GM19372 (cell line): ENCODE measurements at regions not wholly inside any gene's neighbourhood (a gene's known extent, or its start where the extent isn't known, plus 50 kb on each side); places are given as distances from the start of the nearest gene placed in this dataset.
"Not testable (repeated sequence)": the region's sequence is repeated elsewhere in the genome, so short reads cannot be mapped to it uniquely, and the experiment has no call there.

Experiments used
- ATAC-seq: cut with Tn5 transposase; IDR thresholded peaks from one replicate; pipeline ENCODE4 v1.9.1; 2021; ENCODE audit warnings: mild to moderate bottlenecking, low read depth, moderate library complexity; ENCODE audit not compliant: unreplicated experiment

DNA sequence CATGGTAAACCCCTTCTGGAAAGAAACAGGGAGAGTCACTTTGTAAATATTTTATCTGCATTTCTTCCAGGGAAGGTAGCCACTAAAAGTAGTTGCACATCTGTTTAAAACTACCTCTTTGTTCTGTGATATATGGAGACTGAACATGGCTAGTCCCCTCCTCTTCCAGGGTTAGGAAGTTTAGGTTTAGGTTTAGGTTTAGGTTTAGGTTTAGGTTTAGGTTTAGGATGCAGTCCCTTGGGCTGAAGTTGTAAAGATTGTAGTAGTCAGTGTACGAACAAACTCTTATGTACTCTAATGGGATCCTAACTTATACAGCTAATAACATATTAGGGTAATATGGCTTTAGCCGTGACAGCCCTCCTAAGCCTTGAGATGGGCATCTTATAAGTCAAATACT is 880.2 kb upstream of the TMEFF2 start:
- ATAC-seq = no peak

DNA sequence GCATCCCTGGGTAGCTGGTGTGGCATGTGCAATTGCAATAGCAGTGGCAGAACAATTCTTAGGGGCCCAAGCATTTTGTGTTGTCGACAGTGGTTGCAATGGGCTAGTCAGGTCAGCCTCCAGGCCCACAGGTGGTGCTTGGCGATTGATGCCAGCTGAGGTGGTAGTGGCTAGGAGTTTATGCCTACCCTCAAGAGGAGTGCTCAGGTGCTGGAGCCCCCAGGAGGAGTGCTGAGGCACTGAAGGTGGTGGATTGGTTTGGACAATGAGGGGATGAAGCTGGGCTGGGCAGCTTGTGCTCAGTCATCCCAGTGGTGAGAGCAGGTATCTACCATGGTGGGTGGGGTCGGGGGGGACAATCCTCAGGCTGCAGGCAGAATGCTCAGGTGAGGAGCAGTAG is 877.9 kb upstream of the TMEFF2 start:
- ATAC-seq = no peak

GRCh38 chr2:193025556-193025955 is 830.8 kb upstream of the TMEFF2 start:
- ATAC-seq = not testable (repeated sequence)

DNA sequence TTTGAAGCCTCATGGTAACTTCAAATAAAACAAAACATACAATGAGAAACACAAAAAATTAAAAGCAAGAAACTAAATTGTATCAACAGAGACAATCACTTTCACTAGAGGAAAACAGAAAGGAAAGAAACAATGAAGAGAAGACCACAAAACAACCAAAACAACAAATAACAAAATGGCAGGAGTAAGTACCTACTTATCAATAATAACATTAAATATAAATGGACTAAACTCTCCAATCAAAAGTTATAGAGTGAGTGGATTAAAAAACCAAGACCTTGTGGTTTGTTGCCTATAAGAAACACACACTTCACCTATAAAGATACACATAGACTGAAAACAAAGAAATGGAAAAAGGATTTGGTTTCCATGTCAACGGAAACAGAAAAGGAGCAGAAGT is 830.1 kb upstream of the TMEFF2 start:
- ATAC-seq = no peak

DNA sequence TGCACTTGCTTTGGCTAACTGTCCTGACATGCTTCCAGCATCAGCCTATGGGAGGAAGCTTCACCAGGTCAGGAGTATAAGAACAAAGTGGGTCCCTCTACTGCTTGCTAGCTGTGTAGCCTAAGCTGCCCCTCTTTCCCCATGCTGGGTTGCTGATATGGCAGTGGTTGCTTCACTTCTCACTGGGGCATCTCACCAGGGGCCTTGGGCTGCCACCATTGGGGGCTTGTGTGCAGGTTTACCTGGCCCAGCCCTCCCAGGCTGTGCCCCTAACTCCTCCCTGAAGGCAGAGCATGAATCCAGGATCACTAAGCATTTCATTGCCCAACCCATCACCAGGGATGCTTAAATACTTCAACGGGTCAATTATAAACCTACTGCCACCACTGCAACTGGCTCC is 817.1 kb upstream of the TMEFF2 start:
- ATAC-seq = no peak

- no peak for ATAC-seq
Measured at GRCh38 chr2:192993059-192993458, 798.3 kb upstream of the TMEFF2 start.

GRCh38 chr2:192983173-192983572 is 788.4 kb upstream of the TMEFF2 start:
- no peak for ATAC-seq

DNA sequence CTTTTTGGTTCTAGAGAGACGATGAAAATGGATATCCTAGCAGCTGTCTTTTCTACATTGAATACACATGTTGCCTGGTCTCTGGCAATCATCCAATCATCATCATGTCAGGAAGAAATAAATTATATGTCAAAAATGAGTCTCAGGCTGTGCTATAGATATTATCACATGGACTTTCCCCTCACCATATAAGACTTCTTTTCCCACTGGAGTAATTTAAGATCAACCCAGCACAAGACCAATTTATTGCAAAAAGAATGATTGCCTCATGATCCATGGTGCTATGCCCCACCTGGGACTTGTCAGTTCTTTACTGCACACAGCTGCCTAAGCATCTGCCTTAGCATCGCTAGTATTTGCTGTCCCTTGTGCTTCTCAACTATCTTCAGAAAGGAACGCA is 783.7 kb upstream of the TMEFF2 start:
- no peak for ATAC-seq

DNA sequence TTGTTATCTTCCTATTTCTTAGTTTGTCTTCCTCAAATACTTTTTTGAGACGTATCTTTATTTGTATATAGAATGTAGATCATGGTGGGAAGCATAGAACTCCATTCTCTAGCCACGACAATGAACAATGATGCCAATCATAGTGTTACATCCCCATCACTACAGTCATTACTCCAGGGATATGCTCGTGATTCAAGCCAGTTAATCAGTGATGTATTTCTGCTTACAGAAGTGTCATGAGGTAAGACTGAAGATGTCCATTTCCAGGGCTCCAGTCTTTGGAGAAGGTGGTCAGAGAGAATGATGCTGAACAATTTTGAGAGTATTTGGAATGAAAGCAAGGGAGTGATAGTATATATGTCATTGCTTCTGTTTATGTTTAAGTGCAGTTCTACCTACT is 777.2 kb upstream of the TMEFF2 start:
- ATAC-seq = no peak

DNA sequence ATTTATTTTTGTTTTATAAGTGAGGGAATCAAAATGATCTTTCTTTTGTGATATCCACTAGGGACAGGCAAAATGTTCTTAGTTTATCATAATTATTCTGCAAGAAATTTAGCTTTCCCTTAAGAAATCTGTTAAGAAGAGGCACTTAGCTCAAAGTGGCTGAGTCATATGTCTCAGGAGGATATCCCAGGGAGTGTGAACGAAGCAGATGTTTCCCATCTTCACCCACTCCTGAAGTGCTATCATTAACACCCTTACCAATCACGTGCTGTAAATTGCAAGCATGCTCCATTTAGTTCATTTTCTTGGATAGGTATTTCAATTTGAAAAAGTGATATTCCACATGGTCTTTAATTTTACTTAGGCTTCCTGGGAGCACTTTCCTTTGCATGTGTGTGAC is 774.3 kb upstream of the TMEFF2 start:
- ATAC-seq = no peak

DNA sequence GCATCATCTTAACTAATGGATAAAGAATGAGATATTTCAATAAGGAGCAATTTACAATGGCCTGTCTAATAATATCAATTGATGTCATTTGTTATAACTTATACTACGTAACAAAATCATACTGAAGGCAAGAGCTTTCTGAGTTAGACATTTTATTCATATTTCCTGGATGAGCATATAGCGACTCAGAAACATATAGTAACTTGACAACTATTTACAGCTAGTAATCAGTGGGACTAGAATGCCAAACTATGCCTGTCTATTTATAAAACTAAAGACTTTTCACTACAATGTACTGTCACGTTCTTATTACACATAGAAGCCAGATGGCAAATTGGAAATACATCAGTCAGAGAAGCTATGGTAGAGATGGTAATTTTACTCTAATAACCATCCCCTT is 766.2 kb upstream of the TMEFF2 start:
- no peak for ATAC-seq

DNA sequence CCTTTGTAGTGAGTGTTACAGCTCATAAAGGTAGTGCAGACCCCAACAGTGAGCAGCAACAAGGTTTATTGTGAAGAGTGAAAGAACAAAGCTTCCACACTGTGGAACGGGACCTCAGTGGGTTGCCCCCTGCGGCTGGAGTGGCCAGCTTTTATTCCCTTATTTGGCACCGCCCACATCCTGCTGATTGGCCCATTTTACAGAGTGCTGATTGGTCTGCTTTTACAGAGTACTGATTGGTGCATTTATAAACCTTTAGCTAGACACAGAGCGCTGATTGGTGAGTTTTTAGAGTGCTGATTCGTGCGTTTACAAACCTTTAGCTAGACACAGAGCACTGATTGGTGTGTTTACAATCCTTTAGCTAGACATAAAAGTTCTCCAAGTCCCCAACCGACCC is 763.9 kb upstream of the TMEFF2 start:
- not testable (repeated sequence) for ATAC-seq

- ATAC-seq = no peak
Measured at GRCh38 chr2:192957425-192957824, 762.7 kb upstream of the TMEFF2 start.

- no peak for ATAC-seq
Measured at GRCh38 chr2:192953116-192953515, 758.4 kb upstream of the TMEFF2 start.

DNA sequence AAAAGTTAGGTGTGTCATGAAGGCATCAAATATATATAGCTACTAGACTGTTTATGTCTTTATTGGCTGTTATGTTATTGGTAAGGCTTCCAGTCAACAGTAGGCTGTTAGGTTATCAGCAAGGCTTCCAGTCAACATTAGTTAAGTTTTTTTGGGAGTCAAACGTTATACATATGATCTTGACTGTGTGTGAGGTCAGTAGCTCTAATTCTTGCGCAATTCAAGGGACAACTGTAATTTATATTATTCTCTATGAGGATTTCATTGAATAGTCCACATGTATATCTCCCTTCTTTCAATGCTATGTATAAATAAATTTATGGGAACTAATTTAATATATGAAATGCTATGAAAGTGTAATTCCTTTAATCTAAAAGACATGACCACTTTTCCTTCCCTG is 757.5 kb upstream of the TMEFF2 start:
- no peak for ATAC-seq

GRCh38 chr2:192948316-192948715 is 753.6 kb upstream of the TMEFF2 start:
- no peak for ATAC-seq

DNA sequence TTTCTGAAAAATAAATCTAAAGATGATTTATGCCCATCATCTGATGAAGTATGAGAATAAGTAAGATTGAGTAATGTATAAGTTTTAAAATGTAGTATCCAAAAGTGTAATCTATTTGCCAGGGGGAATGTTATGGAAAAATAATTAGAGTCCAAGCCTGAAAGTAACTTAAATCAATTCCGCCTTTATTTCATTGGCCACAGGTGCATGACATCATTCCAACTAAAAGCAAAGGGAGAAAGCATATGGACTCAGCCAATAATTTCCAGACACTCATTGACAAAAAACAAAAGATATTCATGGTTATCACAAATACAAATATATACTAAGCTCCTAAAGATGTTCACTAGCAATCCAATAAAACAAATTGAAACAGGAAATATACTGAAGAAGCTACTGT is 752.6 kb upstream of the TMEFF2 start:
- ATAC-seq = no peak

- no peak for ATAC-seq
Measured at GRCh38 chr2:192940767-192941166, 746.0 kb upstream of the TMEFF2 start.

- ATAC-seq = no peak
Measured at GRCh38 chr2:192932376-192932775, 737.6 kb upstream of the TMEFF2 start.

- not testable (repeated sequence) for ATAC-seq
Measured at GRCh38 chr2:192921631-192922030, 726.9 kb upstream of the TMEFF2 start.

DNA sequence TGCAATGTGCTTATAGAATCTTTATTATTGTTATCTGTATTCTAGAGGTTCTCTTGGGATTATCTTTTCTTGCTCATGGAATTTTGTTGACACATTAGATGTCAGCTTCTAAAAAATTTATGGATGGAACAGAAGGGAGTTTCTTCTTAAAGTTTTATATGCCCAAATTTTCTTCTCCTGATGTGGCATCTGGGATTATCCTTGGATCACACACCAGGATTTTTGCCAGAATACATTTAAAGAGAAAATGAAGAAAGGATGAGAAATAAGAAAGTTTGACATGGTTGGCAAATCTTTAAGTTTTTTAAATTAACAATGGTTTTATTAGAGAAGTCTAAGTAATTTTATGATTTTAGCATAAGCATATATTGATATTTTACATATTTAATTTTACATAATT is 706.7 kb upstream of the TMEFF2 start:
- no peak for ATAC-seq

DNA sequence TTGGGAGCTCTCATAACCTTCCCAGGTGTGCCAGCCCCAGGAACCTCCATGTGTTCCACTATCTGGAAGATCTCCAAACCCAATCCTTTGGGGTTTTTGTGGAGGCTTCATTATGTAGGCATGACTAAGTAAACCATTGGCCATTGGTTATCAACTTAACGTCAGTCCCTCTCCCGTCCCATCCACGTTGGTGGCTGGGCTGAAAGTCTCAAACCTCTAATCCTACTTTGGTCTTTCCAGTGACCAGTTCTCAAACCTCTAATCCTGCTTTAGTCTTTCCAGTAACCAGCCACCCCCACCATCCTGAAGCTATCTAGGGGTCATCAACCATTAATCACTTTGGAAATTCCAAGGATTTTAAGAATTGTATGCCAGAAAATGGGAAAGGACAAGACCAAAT is 704.7 kb upstream of the TMEFF2 start:
- no peak for ATAC-seq

GRCh38 chr2:192893976-192894375 is 699.2 kb upstream of the TMEFF2 start:
- ATAC-seq = not testable (repeated sequence)

DNA sequence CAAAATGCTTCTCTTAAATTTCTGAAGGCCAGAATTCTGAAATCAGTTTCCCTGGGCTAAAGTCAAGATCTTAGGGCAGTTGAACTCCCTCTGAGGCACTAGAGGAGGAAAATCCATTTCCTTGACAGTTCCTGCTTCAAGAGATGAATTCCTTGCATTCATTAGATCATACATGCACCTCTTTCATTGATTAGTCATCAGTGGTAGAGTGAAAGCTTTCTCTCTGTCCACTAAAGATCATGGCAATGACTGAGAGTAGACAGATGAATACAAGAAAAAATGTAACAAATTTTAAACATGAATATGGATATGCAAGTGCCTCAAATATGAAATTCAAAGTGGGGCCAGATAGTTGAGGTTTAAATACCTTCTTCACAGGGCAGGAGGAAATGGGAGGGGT is 693.4 kb upstream of the TMEFF2 start:
- no peak for ATAC-seq
